K562 (cell line): ENCODE measurements at regions not wholly inside any gene's neighbourhood (a gene's known extent, or its start where the extent isn't known, plus 50 kb on each side); places are given as distances from the start of the nearest gene placed in this dataset.
A peak's percentile ranks its signal among the peaks of the same experiment; 100 is the strongest.

Experiments used
- ATAC-seq: fragments of 200-7000 bp; cut with Tn5 transposase; 3 replicates; pipeline ENCODE4 v1.9.1; 2020; ENCODE audit warnings: moderate library complexity
- BruUV-seq: library from RNA; stranded (reverse); fragments of 400-500 nt; replicated peaks from 2 replicates; lab custom pipeline; 2021; lab: Mats Ljungman, UMichigan
- CTCF ChIA-PET: fragments of 300-600 bp; formaldehyde crosslinking; extraction: SDS; loops from one replicate; lab custom pipeline; 2021; ENCODE audit warnings: low intra/inter-chr PET ratio; lab: Yijun Ruan, JAX
- POLR2A ChIA-PET: fragments of 300-600, 350-650 bp; sonication (Branson Sonifier 250); formaldehyde crosslinking; extraction: SDS; loops from one replicate; lab custom pipeline; 2021; ENCODE audit warnings: antibody characterized with exemption, inconsistent platforms; lab: Yijun Ruan, JAX
- DNase-seq, 4 experiments: peaks; one replicate each; pipeline versions ENCODE4 v3.0.0 to v3.0.0-alpha.2; 2011 to 2018; ENCODE audit warnings: low spot score in 3 of 4, mixed read lengths in 3 of 4; ENCODE audit errors: extremely low read depth in 1 of 4
- FAIRE-seq: peaks from 2 replicates; lab custom pipeline; 2011; peaks lifted over from hg19 to GRCh38; lab: Jason Lieb, UNC
- H2AFZ ChIP-seq: 2 replicates; pipeline ENCODE4 v1.6.0; 2011; ENCODE audit warnings: low read depth, low read length, control low read depth, inconsistent platforms
- H3K27ac ChIP-seq: fragments of 200-600 bp; 3 replicates; pipeline ENCODE4 v1.8.0; 2011; ENCODE audit warnings: low read depth, mild to moderate bottlenecking, control low read depth, inconsistent platforms, low read length, moderate library complexity, mixed read lengths; ENCODE audit errors: extremely low read depth
- H3K27me3 ChIP-seq, 2 experiments: fragments of 300-600 bp in 1 of 2; 2 replicates in 1 of 2; 3 replicates in 1 of 2; pipeline versions ENCODE4 v1.6.0 to v1.8.0; 2011; ENCODE audit warnings: inconsistent platforms in 2 of 2, low read length in 2 of 2, mild to moderate bottlenecking in 1 of 2, mixed read lengths in 1 of 2, moderate library complexity in 1 of 2; ENCODE audit not compliant: control insufficient read depth in 2 of 2, insufficient read depth in 2 of 2
- H3K36me3 ChIP-seq: fragments of 300-600 bp; 3 replicates; pipeline ENCODE4 v1.8.0; 2011; ENCODE audit warnings: mild to moderate bottlenecking, low read length, inconsistent platforms; ENCODE audit not compliant: control insufficient read depth, insufficient read depth
- H3K4me1 ChIP-seq, 2 experiments: fragments of 200-600 bp in 1 of 2; replicated peaks in 1 of 2; 2 replicates in 1 of 2; 3 replicates in 1 of 2; pipeline versions ENCODE4 v1.5.1 to v1.8.0; 2011; ENCODE audit warnings: inconsistent platforms in 2 of 2, low read length in 2 of 2, mild to moderate bottlenecking in 1 of 2, mixed read lengths in 1 of 2, moderate library complexity in 1 of 2; ENCODE audit not compliant: control insufficient read depth in 2 of 2, insufficient read depth in 2 of 2
- H3K4me2 ChIP-seq: 2 replicates; pipeline ENCODE4 v1.6.1; 2011; ENCODE audit warnings: low read length, control low read depth, inconsistent platforms, mixed read lengths; ENCODE audit not compliant: insufficient read depth
- H3K4me3 ChIP-seq: fragments of 200-600 bp; sonication (generic), shearing (Covaris generic); 2 replicates; pipeline ENCODE4 v1.5.1; 2016; ENCODE audit warnings: control low read depth, inconsistent platforms
- H3K79me2 ChIP-seq: fragments of 200-600 bp; 3 replicates; pipeline ENCODE4 v1.8.0; 2011; ENCODE audit warnings: low read length, inconsistent platforms; ENCODE audit not compliant: control insufficient read depth, insufficient read depth
- H3K9ac ChIP-seq, 2 experiments: 2 replicates each; pipeline versions ENCODE4 v1.6.0 to v1.6.1; 2011; ENCODE audit warnings: low read depth in 2 of 2, low read length in 2 of 2, control low read depth in 1 of 2, inconsistent platforms in 1 of 2, mild to moderate bottlenecking in 1 of 2, mixed read lengths in 1 of 2; ENCODE audit not compliant: insufficient read depth in 1 of 2
- H3K9me1 ChIP-seq: one replicate; pipeline ENCODE4 v1.6.0; 2011; ENCODE audit warnings: inconsistent platforms, mild to moderate bottlenecking, low read length, moderate library complexity; ENCODE audit not compliant: control insufficient read depth, insufficient read depth
- H3K9me3 ChIP-seq: replicated peaks from 2 replicates; pipeline ENCODE4 v1.5.1; 2011; ENCODE audit warnings: low read depth, low read length, inconsistent platforms; ENCODE audit not compliant: control insufficient read depth, insufficient read depth
- H4K20me1 ChIP-seq: replicated peaks from 2 replicates; pipeline ENCODE4 v1.6.1; 2011; ENCODE audit warnings: low read length, inconsistent platforms, mixed read lengths; ENCODE audit not compliant: control insufficient read depth, insufficient read depth
- MED1 ChIP-seq: sonication (generic); formaldehyde crosslinking; IDR thresholded peaks from 2 replicates; pipeline ENCODE4 v1.8.1; 2023; ENCODE audit warnings: missing genetic modification reagents, borderline replicate concordance
- NFIC ChIP-seq: fragments of 450-650 bp; IDR thresholded peaks from 2 replicates; pipeline ENCODE4 v1.6.1; 2017; ENCODE audit warnings: mild to moderate bottlenecking, inconsistent platforms
- NR2C2 ChIP-seq, 2 experiments: fragments of 200-800 bp in 1 of 2; sonication (Bioruptor generic) in 1 of 2; sonication (generic) in 1 of 2; formaldehyde crosslinking in 1 of 2; IDR thresholded peaks; 2 replicates each; pipeline versions ENCODE4 v1.6.1 to v1.8.0; 2016 to 2022; ENCODE audit warnings: mild to moderate bottlenecking in 1 of 2, missing compliant biosample characterization in 1 of 2, missing genetic modification characterization in 1 of 2, missing genetic modification reagents in 1 of 2
- POLR3A ChIP-seq: IDR thresholded peaks from 2 replicates; pipeline ENCODE4 v1.6.1; 2011; ENCODE audit warnings: borderline replicate concordance, mild to moderate bottlenecking, moderate library complexity; ENCODE audit not compliant: insufficient read length, insufficient read depth; ENCODE audit errors: extremely low read depth
- ZSCAN29 ChIP-seq: fragments of 450-650 bp; IDR thresholded peaks from 2 replicates; pipeline ENCODE4 v1.6.1; 2017
- WGBS: fragments of 100-300 bp; shearing (Covaris generic); methylation state at CpG from one replicate; pipeline ENCODE4 v1.1.6; 2016; ENCODE audit warnings: low coverage, mixed read lengths; ENCODE audit not compliant: insufficient coverage; ENCODE audit errors: missing lambda C conversion rate; 5-methylcytosine and 5-hydroxymethylcytosine counted together
- in situ Hi-C: fragments of 300-500 bp; cut with MboI; formaldehyde crosslinking; loops from 4 replicates; pipeline ENCODE4 v1.15.0; 2018; ENCODE audit warnings: inconsistent platforms, mixed read lengths
- intact Hi-C: fragments of 100-400 bp; cut with micrococcal nuclease; formaldehyde crosslinking; loops from 2 replicates; pipeline ENCODE4 v1.14.2; 2022

DNA sequence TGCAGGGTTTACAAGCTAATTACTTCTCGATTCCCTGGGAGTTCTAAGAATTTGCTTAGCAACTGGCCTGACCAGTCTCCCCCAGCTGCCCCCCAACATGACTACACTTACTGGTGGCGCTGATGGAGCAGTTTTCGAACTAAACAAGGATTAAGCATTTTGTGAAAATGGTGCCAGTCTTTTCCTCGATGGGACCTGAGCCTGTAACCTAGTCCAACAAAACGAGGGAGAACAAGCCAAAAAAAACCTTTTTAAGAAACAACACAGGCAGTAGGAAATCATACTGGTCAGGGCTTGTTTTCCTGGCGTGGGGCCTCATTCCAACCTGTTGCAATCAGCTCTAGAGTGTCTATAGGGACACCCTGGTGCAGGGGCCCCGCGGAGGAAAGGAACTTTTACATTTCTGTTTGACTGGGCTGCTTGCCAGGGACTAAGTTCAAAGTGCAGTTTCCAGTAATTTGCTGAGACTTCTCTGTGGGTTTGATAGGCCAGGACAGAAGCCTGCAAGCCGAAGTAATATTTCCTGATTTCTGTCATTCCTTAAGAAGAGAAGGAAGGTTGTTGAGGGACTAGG lies 158.7 kb downstream of the SPRY1 start:
- no TSS peak for BruUV-seq
- H3K9me1 ChIP-seq: no peaks in the 10 kb centered on the region
- no peak overlapping the region for H3K27ac ChIP-seq
- no peaks in the 10 kb centered on the region for H4K20me1 ChIP-seq
- TF ChIP-seq ZSCAN29 (peak; percentile 85), NR2C2 (CRISPR knock-in tag; IDR thresholded peaks at IDR 0.05) (no peak), NR2C2 (tag; IDR thresholded peaks at IDR 0.05) (peak; percentile 76), POLR3A (no peak), NFIC (peak; percentile 68)
- H3K36me3 ChIP-seq: no peaks in the 10 kb centered on the region
- 0 out of 4 replicates have a peak overlapping the region, but pooled peaks of 1 of the 2 experiments have one; percentile 1 for H3K9ac ChIP-seq
- H3K4me2 ChIP-seq: no peak overlapping the region
- no peak overlapping the region for H3K4me3 ChIP-seq
- ATAC-seq (peak; percentile 76), DNase-seq (peak in 2 of 4 experiments; percentile 19 to 41), FAIRE-seq (no peak)
- ChIA-PET POLR2A (interaction anchor here (0.6 kb wide), 1 partner anchor 12 kb away, joined by 3 read pairs; no protein-coding TSS in a partner anchor), CTCF (no interaction called here)
- in situ Hi-C loops: no loop called here
- peaks cover 0 to 4% of the 10 kb centered on the region in 2 experiments; a peak in 1 of 5 replicates for H3K27me3 ChIP-seq
- H2AFZ ChIP-seq: peak overlapping the region; percentile 41
- intact Hi-C loops: no loop called here
- 3% methylated on average over 9 of the region's 9 CpGs for WGBS
- H3K9me3 ChIP-seq: no peaks in the 10 kb centered on the region
- H3K4me1 ChIP-seq: peaks cover 0 to 10% of the 10 kb centered on the region in 2 experiments; a peak in 2 of 5 replicates
- H3K79me2 ChIP-seq: no peaks in the 10 kb centered on the region

DNA sequence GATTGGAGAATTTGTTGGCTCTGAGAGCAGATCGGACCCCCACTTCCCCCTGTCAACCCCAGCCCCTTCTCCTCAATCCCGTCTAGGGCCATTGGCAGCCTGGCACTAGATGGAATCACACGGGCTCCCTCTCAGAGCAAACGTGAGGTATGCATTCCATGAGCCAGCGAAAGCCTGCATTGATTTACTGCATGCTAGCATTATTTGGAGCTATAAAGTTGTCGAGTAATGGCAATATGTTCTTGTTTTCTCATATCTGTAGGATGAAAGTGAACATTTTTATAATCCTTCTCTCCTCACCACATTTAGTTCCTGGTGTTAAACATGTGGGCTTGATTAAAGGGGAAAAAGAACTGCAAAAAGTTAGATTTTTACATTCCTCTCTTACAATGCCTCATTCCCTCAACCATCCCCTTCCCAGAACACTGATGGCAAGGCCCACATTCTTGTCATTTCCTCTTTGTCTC lies 159.2 kb downstream of the SPRY1 start:
- in situ Hi-C loops: no loop called here
- intact Hi-C loops: no loop called here
- no peaks in the 10 kb centered on the region for H3K9me1 ChIP-seq
- no peak overlapping the region for H3K4me3 ChIP-seq
- H3K9me3 ChIP-seq: no peaks in the 10 kb centered on the region
- H3K27ac ChIP-seq: no peak overlapping the region
- H2AFZ ChIP-seq: no peak overlapping the region
- H3K36me3 ChIP-seq: no peaks in the 10 kb centered on the region
- H3K4me2 ChIP-seq: no peak overlapping the region
- FAIRE-seq: no peak
- 9% methylated on average over 6 of the region's 6 CpGs for WGBS
- ATAC-seq: no peak; the same call in 2 of the 3 replicates
- no peak overlapping the region for H3K9ac ChIP-seq
- no peak for DNase-seq
- H3K4me1 ChIP-seq: peaks cover 0 to 10% of the 10 kb centered on the region in 2 experiments; a peak in 2 of 5 replicates
- POLR2A ChIA-PET: interaction anchor here (0.6 kb wide), 1 partner anchor 12 kb away, joined by 3 read pairs; no protein-coding TSS in a partner anchor
- TF ChIP-seq MED1 (CRISPR knock-in tag) (no peak), NR2C2 (CRISPR knock-in tag; IDR thresholded peaks at IDR 0.05) (no peak), NR2C2 (tag; IDR thresholded peaks at IDR 0.05) (0 out of 2 replicates have a peak, but pooled peaks have one; percentile 24)
- TF ChIP-seq, all 486 proteins: peak for 1
- CTCF ChIA-PET: no interaction called here
- H4K20me1 ChIP-seq: no peaks in the 10 kb centered on the region
- BruUV-seq: no TSS peak
- no peaks in the 10 kb centered on the region for H3K79me2 ChIP-seq
- no peaks in the 10 kb centered on the region for H3K27me3 ChIP-seq
